ENCODE measurements at regions not wholly inside any gene's neighbourhood (a gene's known extent, or its start where the extent isn't known, plus 50 kb on each side); places are given as distances from the start of the nearest gene placed in this dataset.
"Not testable (repeated sequence)": the region's sequence is repeated elsewhere in the genome, so short reads cannot be mapped to it uniquely, and the experiment has no call there.

DNA sequence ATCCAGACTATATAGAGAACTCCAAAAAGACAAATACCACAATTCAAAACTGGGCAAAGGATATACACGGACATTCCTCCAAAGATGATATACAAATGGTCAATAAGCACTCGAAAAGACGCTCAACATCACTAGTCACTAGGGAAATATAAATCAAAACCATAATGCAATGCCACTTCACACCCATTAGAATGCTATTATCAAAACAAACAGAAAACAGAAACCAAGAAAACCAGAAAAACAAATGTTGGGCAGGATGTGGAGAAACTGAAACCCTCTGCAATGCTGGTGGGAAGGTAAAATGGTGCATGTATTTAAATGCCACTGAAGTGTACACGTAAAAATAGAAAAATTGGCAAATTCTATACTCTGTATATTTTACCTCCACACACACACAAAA lies 2664.1 kb upstream of the DEFB115 start:
- no CpG with 5 or more reads among the region's 4 CpGs for WGBS (ENCODE audit: extremely low coverage, insufficient coverage, low lambda C conversion rate)
- not testable (repeated sequence) for H3K9ac ChIP-seq (ENCODE audit: low read length); H2BK120ac ChIP-seq (ENCODE audit: low read depth, low read length); H3K27me3 ChIP-seq (ENCODE audit: insufficient read depth, low read length, poor library complexity); H3K36me3 ChIP-seq (ENCODE audit: control insufficient read depth, insufficient read depth, low read length); H3K56ac ChIP-seq (ENCODE audit: low read length); H2AK5ac ChIP-seq (ENCODE audit: low read length); H3K23ac ChIP-seq (ENCODE audit: low read length); H3K4me1 ChIP-seq (ENCODE audit: control insufficient read depth, low read depth, low read length); H2BK5ac ChIP-seq (ENCODE audit: low read length); H3K27ac ChIP-seq (ENCODE audit: low read depth, low read length); H3K4ac ChIP-seq (ENCODE audit: low read depth, low read length); H3K4me2 ChIP-seq (ENCODE audit: low read length); H3K79me1 ChIP-seq (ENCODE audit: low read length); H3K18ac ChIP-seq (ENCODE audit: low read length); DNase-seq; H4K8ac ChIP-seq (ENCODE audit: low read depth, low read length); H3K4me3 ChIP-seq (ENCODE audit: low read length); H4K5ac ChIP-seq (ENCODE audit: low read length); H3K79me2 ChIP-seq (ENCODE audit: control insufficient read depth, insufficient read depth, low read length); H2BK15ac ChIP-seq (replicated peaks; ENCODE audit: low read depth)

DNA sequence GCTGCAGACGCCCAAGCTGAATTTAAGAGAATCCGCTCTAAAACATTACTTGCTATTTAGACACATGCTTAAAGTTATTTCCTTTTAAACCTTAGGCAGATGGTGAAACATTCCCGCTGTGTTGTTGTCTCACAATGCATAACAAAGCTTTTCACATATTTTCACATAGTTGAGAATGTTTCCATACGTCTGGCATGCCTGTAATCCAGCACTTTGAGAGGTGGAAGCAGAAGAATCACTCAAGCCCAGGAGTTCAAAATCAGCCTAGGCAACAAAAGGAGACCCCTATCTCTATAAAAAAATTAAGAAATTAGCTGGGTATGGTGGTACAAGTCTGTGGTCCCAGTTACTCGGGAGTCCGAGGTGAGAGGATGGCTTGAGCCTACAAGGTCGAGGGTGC lies 2663.0 kb upstream of the DEFB115 start:
- not testable (repeated sequence) for H3K4me2 ChIP-seq (ENCODE audit: low read length); H3K9ac ChIP-seq (ENCODE audit: low read length); H3K36me3 ChIP-seq (ENCODE audit: control insufficient read depth, insufficient read depth, low read length); H4K8ac ChIP-seq (ENCODE audit: low read depth, low read length); H3K4me1 ChIP-seq (ENCODE audit: control insufficient read depth, low read depth, low read length); H3K18ac ChIP-seq (ENCODE audit: low read length); H3K27me3 ChIP-seq (ENCODE audit: insufficient read depth, low read length, poor library complexity); H3K4ac ChIP-seq (ENCODE audit: low read depth, low read length); H3K79me1 ChIP-seq (ENCODE audit: low read length); H4K5ac ChIP-seq (ENCODE audit: low read length); H3K23ac ChIP-seq (ENCODE audit: low read length); H3K4me3 ChIP-seq (ENCODE audit: low read length); H3K79me2 ChIP-seq (ENCODE audit: control insufficient read depth, insufficient read depth, low read length); H2BK5ac ChIP-seq (ENCODE audit: low read length); H3K56ac ChIP-seq (ENCODE audit: low read length); H2AK5ac ChIP-seq (ENCODE audit: low read length); H2BK15ac ChIP-seq (replicated peaks; ENCODE audit: low read depth); H2BK120ac ChIP-seq (ENCODE audit: low read depth, low read length)
- no CpG with 5 or more reads among the region's 7 CpGs for WGBS (ENCODE audit: extremely low coverage, insufficient coverage, low lambda C conversion rate)
- peak overlapping the region; percentile 37 for H3K27ac ChIP-seq (ENCODE audit: low read depth, low read length)
- DNase-seq, result peak; percentile 65

DNA sequence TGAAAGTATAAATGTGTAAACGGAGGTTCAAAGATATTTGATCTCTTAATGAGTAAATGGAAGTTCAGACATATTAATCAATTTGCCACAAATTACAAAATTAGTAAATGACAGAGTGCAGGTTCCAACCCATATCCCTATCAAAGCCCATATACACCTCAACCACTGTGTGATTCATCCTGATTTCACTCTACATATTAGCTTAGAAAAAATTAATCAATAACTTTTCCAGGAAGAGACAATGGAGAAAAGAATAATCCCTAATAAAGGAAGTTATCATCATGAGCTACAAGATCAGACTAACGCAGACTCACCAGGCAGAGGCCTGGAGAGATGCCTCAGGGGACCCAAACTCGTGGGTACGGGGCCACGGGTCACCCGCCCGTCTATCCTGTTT lies 2655.5 kb upstream of the DEFB115 start:
- not testable (repeated sequence) for H3K18ac ChIP-seq (ENCODE audit: low read length); H2BK120ac ChIP-seq (ENCODE audit: low read depth, low read length); H3K4me2 ChIP-seq (ENCODE audit: low read length); H4K8ac ChIP-seq (ENCODE audit: low read depth, low read length); H3K79me1 ChIP-seq (ENCODE audit: low read length); H3K79me2 ChIP-seq (ENCODE audit: control insufficient read depth, insufficient read depth, low read length); H4K5ac ChIP-seq (ENCODE audit: low read length); H3K23ac ChIP-seq (ENCODE audit: low read length); H2BK15ac ChIP-seq (replicated peaks; ENCODE audit: low read depth); H3K36me3 ChIP-seq (ENCODE audit: control insufficient read depth, insufficient read depth, low read length); H2BK5ac ChIP-seq (ENCODE audit: low read length); H2AK5ac ChIP-seq (ENCODE audit: low read length); H3K4me3 ChIP-seq (ENCODE audit: low read length); H3K27me3 ChIP-seq (ENCODE audit: insufficient read depth, low read length, poor library complexity); H3K27ac ChIP-seq (ENCODE audit: low read depth, low read length); H3K4ac ChIP-seq (ENCODE audit: low read depth, low read length); DNase-seq; H3K4me1 ChIP-seq (ENCODE audit: control insufficient read depth, low read depth, low read length)
- Histone ChIP-seq H3K56ac (ENCODE audit: low read length) (peak overlapping the region; percentile 71), H3K9ac (ENCODE audit: low read length) (peak overlapping the region; percentile 60)
- WGBS (ENCODE audit: extremely low coverage, insufficient coverage, low lambda C conversion rate), result no CpG with 5 or more reads among the region's 7 CpGs

DNA sequence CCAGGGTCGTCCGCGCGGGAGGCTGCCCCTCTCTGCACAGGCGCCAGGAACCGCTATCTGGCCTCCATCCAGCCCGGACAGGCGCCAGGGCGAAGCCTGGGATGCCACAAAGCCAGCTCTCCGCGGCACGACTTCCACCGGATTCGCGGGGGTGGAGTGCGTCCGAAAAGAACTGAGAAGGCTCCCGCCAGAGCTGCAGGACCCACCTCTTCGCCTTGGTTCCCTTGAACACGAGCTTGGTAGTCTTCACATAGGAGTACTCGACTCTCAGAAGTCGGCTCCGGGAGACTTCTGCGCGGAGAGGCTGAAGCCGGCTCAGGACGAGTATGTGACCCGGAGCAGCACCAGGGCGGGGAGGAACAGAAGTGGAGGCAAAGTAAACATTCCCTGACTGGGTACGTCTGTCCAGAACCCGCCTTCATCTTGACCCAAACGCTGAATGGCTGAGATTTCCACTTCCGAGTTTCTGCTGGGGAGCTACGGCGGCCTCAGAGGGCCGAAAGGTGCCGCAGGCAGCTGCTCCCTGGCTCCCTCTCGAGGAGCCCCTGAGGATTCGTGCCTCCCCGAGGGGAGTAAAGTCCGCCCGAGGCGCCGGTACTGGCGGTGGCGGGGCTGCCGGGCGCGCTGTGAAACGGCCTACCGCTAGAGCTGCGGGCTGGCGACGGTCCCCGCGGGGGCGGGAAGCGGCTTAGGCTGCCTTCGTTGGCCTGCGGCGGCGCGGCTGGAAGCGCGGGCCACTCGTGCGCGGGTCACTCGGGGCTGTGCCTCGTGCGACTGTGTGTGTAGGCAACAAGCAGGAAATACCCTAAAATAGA lies 2654.9 kb upstream of the DEFB115 start:
- not testable (repeated sequence) for H4K5ac ChIP-seq (ENCODE audit: low read length); H3K79me2 ChIP-seq (ENCODE audit: control insufficient read depth, insufficient read depth, low read length); H3K4me2 ChIP-seq (ENCODE audit: low read length); H3K27me3 ChIP-seq (ENCODE audit: insufficient read depth, low read length, poor library complexity); H3K36me3 ChIP-seq (ENCODE audit: control insufficient read depth, insufficient read depth, low read length); H2BK120ac ChIP-seq (ENCODE audit: low read depth, low read length); H3K79me1 ChIP-seq (ENCODE audit: low read length); H2BK15ac ChIP-seq (replicated peaks; ENCODE audit: low read depth); H2BK5ac ChIP-seq (ENCODE audit: low read length); H3K23ac ChIP-seq (ENCODE audit: low read length); H3K4me1 ChIP-seq (ENCODE audit: control insufficient read depth, low read depth, low read length); H3K18ac ChIP-seq (ENCODE audit: low read length); H2AK5ac ChIP-seq (ENCODE audit: low read length); H3K4ac ChIP-seq (ENCODE audit: low read depth, low read length); H4K8ac ChIP-seq (ENCODE audit: low read depth, low read length)
- Histone ChIP-seq H3K4me3 (ENCODE audit: low read length) (peak overlapping the region; percentile 50), H3K56ac (ENCODE audit: low read length) (peak overlapping the region; percentile 71), H3K27ac (ENCODE audit: low read depth, low read length) (peak overlapping the region; percentile 2), H3K9ac (ENCODE audit: low read length) (peak overlapping the region; percentile 60)
- WGBS (ENCODE audit: extremely low coverage, insufficient coverage, low lambda C conversion rate), result no CpG with 5 or more reads among the region's 71 CpGs
- peak; percentile 92 for DNase-seq

- H3K27ac ChIP-seq (ENCODE audit: low read depth, low read length); H3K79me2 ChIP-seq (ENCODE audit: control insufficient read depth, insufficient read depth, low read length); H3K4ac ChIP-seq (ENCODE audit: low read depth, low read length); H3K36me3 ChIP-seq (ENCODE audit: control insufficient read depth, insufficient read depth, low read length); H4K5ac ChIP-seq (ENCODE audit: low read length); H4K8ac ChIP-seq (ENCODE audit: low read depth, low read length); H2BK120ac ChIP-seq (ENCODE audit: low read depth, low read length); H3K18ac ChIP-seq (ENCODE audit: low read length); H2AK5ac ChIP-seq (ENCODE audit: low read length); H3K9ac ChIP-seq (ENCODE audit: low read length); H3K4me1 ChIP-seq (ENCODE audit: control insufficient read depth, low read depth, low read length); H2BK15ac ChIP-seq (replicated peaks; ENCODE audit: low read depth); H3K23ac ChIP-seq (ENCODE audit: low read length); H3K4me3 ChIP-seq (ENCODE audit: low read length); H3K27me3 ChIP-seq (ENCODE audit: insufficient read depth, low read length, poor library complexity); H3K4me2 ChIP-seq (ENCODE audit: low read length); H2BK5ac ChIP-seq (ENCODE audit: low read length); H3K79me1 ChIP-seq (ENCODE audit: low read length); DNase-seq: not testable (repeated sequence)
- H3K56ac ChIP-seq (ENCODE audit: low read length), result peak overlapping the region; percentile 70
- no CpG with 5 or more reads among the region's 17 CpGs for WGBS (ENCODE audit: extremely low coverage, insufficient coverage, low lambda C conversion rate)
Observed at GRCh38 chr20:28603218-28603577, 2654.3 kb upstream of the DEFB115 start.

- Histone ChIP-seq H2BK15ac (replicated peaks; ENCODE audit: low read depth) (no peak overlapping the region), H2BK120ac (ENCODE audit: low read depth, low read length) (no peak overlapping the region), H3K9ac (ENCODE audit: low read length) (no peak overlapping the region), H3K79me1 (ENCODE audit: low read length) (no peaks in the 10 kb centered on the region), H3K23ac (ENCODE audit: low read length) (no peak overlapping the region), H3K27ac (ENCODE audit: low read depth, low read length) (no peak overlapping the region), H2AK5ac (ENCODE audit: low read length) (no peak overlapping the region), H3K27me3 (ENCODE audit: insufficient read depth, low read length, poor library complexity) (no peaks in the 10 kb centered on the region), H3K4me1 (ENCODE audit: control insufficient read depth, low read depth, low read length) (no peaks in the 10 kb centered on the region), H3K4me3 (ENCODE audit: low read length) (no peak overlapping the region), H4K8ac (ENCODE audit: low read depth, low read length) (no peak overlapping the region), H2BK5ac (ENCODE audit: low read length) (no peak overlapping the region), H3K4me2 (ENCODE audit: low read length) (no peak overlapping the region), H3K79me2 (ENCODE audit: control insufficient read depth, insufficient read depth, low read length) (no peaks in the 10 kb centered on the region), H3K4ac (ENCODE audit: low read depth, low read length) (no peak overlapping the region), H3K18ac (ENCODE audit: low read length) (no peak overlapping the region), H3K56ac (ENCODE audit: low read length) (no peak overlapping the region), H3K36me3 (ENCODE audit: control insufficient read depth, insufficient read depth, low read length) (no peaks in the 10 kb centered on the region), H4K5ac (ENCODE audit: low read length) (no peak overlapping the region)
- DNase-seq, result no peak
- no CpG with 5 or more reads among the region's 1 CpG for WGBS (ENCODE audit: extremely low coverage, insufficient coverage, low lambda C conversion rate)
Observed at GRCh38 chr20:28616354-28616753, 2641.1 kb upstream of the DEFB115 start.

Data from mesendoderm (in vitro differentiated cells).